Panc1 (cell line): ENCODE measurements at regions not wholly inside any gene's neighbourhood (a gene's known extent, or its start where the extent isn't known, plus 50 kb on each side); places are given as distances from the start of the nearest gene placed in this dataset.

Experiments
- ATAC-seq: fragments of 200-7000 bp; cut with Tn5 transposase; 2 replicates; pipeline ENCODE4 v1.9.1; 2020; ENCODE audit warnings: mild to moderate bottlenecking, moderate library complexity
- BruUV-seq: library from RNA; stranded (reverse); fragments of 400-500 nt; replicated peaks from 2 replicates; lab custom pipeline; 2021; lab: Mats Ljungman, UMichigan
- CTCF ChIA-PET: fragments of 300-600 bp; sonication (Branson Sonifier 250); formaldehyde crosslinking; loops from one replicate; lab custom pipeline; 2022; ENCODE audit warnings: antibody characterized with exemption; lab: Charles Lee
- POLR2A ChIA-PET: fragments of 300-600 bp; sonication (Branson Sonifier 250); formaldehyde crosslinking; loops from one replicate; lab custom pipeline; 2022; ENCODE audit warnings: antibody characterized with exemption; lab: Charles Lee
- DNase-seq: peaks from one replicate; pipeline ENCODE4 v3.0.0-alpha.2; 2010; ENCODE audit warnings: low read depth, low spot score
- H3K27ac ChIP-seq: 2 replicates; pipeline ENCODE4 v1.5.1; 2011; ENCODE audit warnings: mild to moderate bottlenecking, low read length, inconsistent platforms
- H3K27me3 ChIP-seq: fragments of 200-500 bp; sonication (Bioruptor generic); 2 replicates; pipeline ENCODE4 v1.6.0; 2014; ENCODE audit warnings: low read length, inconsistent platforms; ENCODE audit not compliant: control insufficient read depth, insufficient read depth
- H3K36me3 ChIP-seq: fragments of 200-500 bp; sonication (Bioruptor generic); 2 replicates; pipeline ENCODE4 v1.5.1; 2014; ENCODE audit warnings: inconsistent platforms, mild to moderate bottlenecking, low read length, moderate library complexity; ENCODE audit not compliant: control insufficient read depth, insufficient read depth
- H3K4me1 ChIP-seq: 2 replicates; pipeline ENCODE4 v1.5.1; 2011; ENCODE audit warnings: inconsistent platforms, mild to moderate bottlenecking, low read length, moderate library complexity; ENCODE audit not compliant: control insufficient read depth, insufficient read depth
- H3K4me3 ChIP-seq, 2 experiments: 2 replicates each; pipeline ENCODE4 v1.5.1; 2011 to 2012; ENCODE audit warnings: low read depth in 2 of 2, low read length in 2 of 2, mild to moderate bottlenecking in 2 of 2, inconsistent platforms in 1 of 2, moderate library complexity in 1 of 2
- H3K9me3 ChIP-seq: fragments of 200-500 bp; sonication (Bioruptor generic); 2 replicates; pipeline ENCODE4 v1.5.1; 2014; ENCODE audit warnings: low read depth, mild to moderate bottlenecking, inconsistent platforms, low read length, moderate library complexity; ENCODE audit not compliant: control insufficient read depth, insufficient read depth
- CTCF ChIP-seq: fragments of 450-650 bp; IDR thresholded peaks from 2 replicates; pipeline ENCODE4 v1.5.1; 2017; ENCODE audit warnings: mild to moderate bottlenecking
- POLR2AphosphoS5 ChIP-seq: IDR thresholded peaks from 2 replicates; pipeline ENCODE4 v1.6.1; 2012; ENCODE audit warnings: mild to moderate bottlenecking, low read depth, low read length, moderate library complexity
- REST ChIP-seq, 2 experiments: IDR thresholded peaks; 2 replicates each; pipeline ENCODE4 v1.6.1; 2011 to 2012; ENCODE audit warnings: low read depth in 2 of 2, control low read depth in 1 of 2, low read length in 1 of 2, mild to moderate bottlenecking in 1 of 2, moderate library complexity in 1 of 2; ENCODE audit not compliant: insufficient read depth in 1 of 2
- SIN3A ChIP-seq: IDR thresholded peaks from 2 replicates; pipeline ENCODE4 v1.6.1; 2012; ENCODE audit warnings: low read depth, mild to moderate bottlenecking, low read length, moderate library complexity, borderline replicate concordance; ENCODE audit not compliant: insufficient read depth
- TCF7L2 ChIP-seq: IDR thresholded peaks from 2 replicates; pipeline ENCODE4 v1.6.1; 2011; ENCODE audit warnings: mild to moderate bottlenecking, low read depth, low read length, inconsistent platforms
- in situ Hi-C: cut with HindIII; loops from 2 replicates; pipeline ENCODE4 v1.10.0; 2016; ENCODE audit warnings: low sequenced_read_pairs, low pct_unique_long_range_greater_than_20kb
- intact Hi-C: fragments of 100-400 bp; cut with micrococcal nuclease; formaldehyde crosslinking; loops from one replicate; pipeline ENCODE4 v1.10.0; 2022; ENCODE audit not compliant: unreplicated experiment

GRCh38 chr20:48324744-48325143, 503.1 kb downstream of the PREX1 start:
- CTCF ChIA-PET, result no interaction called here
- ATAC-seq (no peak), DNase-seq (no peak)
- Histone ChIP-seq H3K4me1 (no peaks in the 10 kb centered on the region), H3K9me3 (no peaks in the 10 kb centered on the region), H3K36me3 (no peaks in the 10 kb centered on the region), H3K4me3 (no peak overlapping the region), H3K27ac (no peak overlapping the region), H3K27me3 (peaks cover 4% of the 10 kb centered on the region; the same call in 1 of the 2 replicates)
- in situ Hi-C loops, result no loop called here
- intact Hi-C loops, result no loop called here
- TF ChIP-seq SIN3A, result no peak
- no peak for TF ChIP-seq TCF7L2
- no peak for TF ChIP-seq REST (IDR thresholded peaks at IDR 0.05; ENCODE audit: insufficient read depth in 1 of 2, low read depth in 2 of 2, low read length in 1 of 2)
- TF ChIP-seq POLR2AphosphoS5, result no peak
- no peak for TF ChIP-seq CTCF
- POLR2A ChIA-PET, result no interaction called here
- BruUV-seq, result no TSS peak

- H3K36me3 ChIP-seq, result no peaks in the 10 kb centered on the region
- BruUV-seq, result no TSS peak
- DNase-seq (no peak), ATAC-seq (no peak)
- peaks cover 19% of the 10 kb centered on the region for H3K27me3 ChIP-seq
- ChIA-PET CTCF (no interaction called here), POLR2A (no interaction called here)
- H3K4me3 ChIP-seq, result no peak overlapping the region
- no peak overlapping the region for H3K27ac ChIP-seq
- no peaks in the 10 kb centered on the region for H3K4me1 ChIP-seq
- intact Hi-C loops (no loop called here), in situ Hi-C loops (no loop called here)
- H3K9me3 ChIP-seq, result no peaks in the 10 kb centered on the region
- no peak for TF ChIP-seq POLR2AphosphoS5
- TF ChIP-seq SIN3A, result no peak
- no peak for TF ChIP-seq CTCF
- TF ChIP-seq TCF7L2, result no peak
- no peak for TF ChIP-seq REST (IDR thresholded peaks at IDR 0.05; ENCODE audit: insufficient read depth in 1 of 2, low read depth in 2 of 2, low read length in 1 of 2)
These were observed 506.5 kb downstream of the PREX1 start for GRCh38 chr20:48321271-48321670.
